ENCODE measurements at regions not wholly inside any gene's neighbourhood (a gene's known extent, or its start where the extent isn't known, plus 50 kb on each side); places are given as distances from the start of the nearest gene placed in this dataset.

GRCh38 chr20:51183451-51183850 is 160.5 kb upstream of the KCNG1 start:
- TF ChIP-seq, protein P1, sequence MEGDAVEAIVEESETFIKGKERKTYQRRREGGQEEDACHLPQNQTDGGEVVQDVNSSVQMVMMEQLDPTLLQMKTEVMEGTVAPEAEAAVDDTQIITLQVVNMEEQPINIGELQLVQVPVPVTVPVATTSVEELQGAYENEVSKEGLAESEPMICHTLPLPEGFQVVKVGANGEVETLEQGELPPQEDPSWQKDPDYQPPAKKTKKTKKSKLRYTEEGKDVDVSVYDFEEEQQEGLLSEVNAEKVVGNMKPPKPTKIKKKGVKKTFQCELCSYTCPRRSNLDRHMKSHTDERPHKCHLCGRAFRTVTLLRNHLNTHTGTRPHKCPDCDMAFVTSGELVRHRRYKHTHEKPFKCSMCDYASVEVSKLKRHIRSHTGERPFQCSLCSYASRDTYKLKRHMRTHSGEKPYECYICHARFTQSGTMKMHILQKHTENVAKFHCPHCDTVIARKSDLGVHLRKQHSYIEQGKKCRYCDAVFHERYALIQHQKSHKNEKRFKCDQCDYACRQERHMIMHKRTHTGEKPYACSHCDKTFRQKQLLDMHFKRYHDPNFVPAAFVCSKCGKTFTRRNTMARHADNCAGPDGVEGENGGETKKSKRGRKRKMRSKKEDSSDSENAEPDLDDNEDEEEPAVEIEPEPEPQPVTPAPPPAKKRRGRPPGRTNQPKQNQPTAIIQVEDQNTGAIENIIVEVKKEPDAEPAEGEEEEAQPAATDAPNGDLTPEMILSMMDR (IDR thresholded peaks at IDR 0.05) = no peak
- no peak for TF ChIP-seq EP300 (IDR thresholded peaks at IDR 0.05; ENCODE audit: borderline replicate concordance in 1 of 2, low read depth in 1 of 2, low read length in 1 of 2)
- no peak for TF ChIP-seq GABPA (IDR thresholded peaks at IDR 0.05; ENCODE audit: low read depth)
- TF ChIP-seq, protein P2, sequence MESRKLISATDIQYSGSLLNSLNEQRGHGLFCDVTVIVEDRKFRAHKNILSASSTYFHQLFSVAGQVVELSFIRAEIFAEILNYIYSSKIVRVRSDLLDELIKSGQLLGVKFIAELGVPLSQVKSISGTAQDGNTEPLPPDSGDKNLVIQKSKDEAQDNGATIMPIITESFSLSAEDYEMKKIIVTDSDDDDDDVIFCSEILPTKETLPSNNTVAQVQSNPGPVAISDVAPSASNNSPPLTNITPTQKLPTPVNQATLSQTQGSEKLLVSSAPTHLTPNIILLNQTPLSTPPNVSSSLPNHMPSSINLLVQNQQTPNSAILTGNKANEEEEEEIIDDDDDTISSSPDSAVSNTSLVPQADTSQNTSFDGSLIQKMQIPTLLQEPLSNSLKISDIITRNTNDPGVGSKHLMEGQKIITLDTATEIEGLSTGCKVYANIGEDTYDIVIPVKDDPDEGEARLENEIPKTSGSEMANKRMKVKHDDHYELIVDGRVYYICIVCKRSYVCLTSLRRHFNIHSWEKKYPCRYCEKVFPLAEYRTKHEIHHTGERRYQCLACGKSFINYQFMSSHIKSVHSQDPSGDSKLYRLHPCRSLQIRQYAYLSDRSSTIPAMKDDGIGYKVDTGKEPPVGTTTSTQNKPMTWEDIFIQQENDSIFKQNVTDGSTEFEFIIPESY (IDR thresholded peaks at IDR 0.05; ENCODE audit: borderline replicate concordance, low read depth) = no peak
- TF ChIP-seq NFIC (IDR thresholded peaks at IDR 0.05; ENCODE audit: borderline replicate concordance) = no peak
- TF ChIP-seq MEF2A (IDR thresholded peaks at IDR 0.05; ENCODE audit: borderline replicate concordance, low read depth) = no peak
- TF ChIP-seq FOXJ3 (CRISPR knock-in tag; IDR thresholded peaks at IDR 0.05) = no peak
- TF ChIP-seq POLR2AphosphoS5 (IDR thresholded peaks at IDR 0.05; ENCODE audit: low read depth, low read length) = no peak

Data from SK-N-SH (cell line).